K562 (cell line): ENCODE measurements at regions not wholly inside any gene's neighbourhood (a gene's known extent, or its start where the extent isn't known, plus 50 kb on each side); places are given as distances from the start of the nearest gene placed in this dataset.
A peak's percentile ranks its signal among the peaks of the same experiment; 100 is the strongest.

Experiments
- ATAC-seq: fragments of 200-7000 bp; cut with Tn5 transposase; 3 replicates; pipeline ENCODE4 v1.9.1; 2020; ENCODE audit warnings: moderate library complexity
- BruUV-seq: library from RNA; stranded (reverse); fragments of 400-500 nt; replicated peaks from 2 replicates; lab custom pipeline; 2021; lab: Mats Ljungman, UMichigan
- CTCF ChIA-PET: fragments of 300-600 bp; formaldehyde crosslinking; extraction: SDS; loops from one replicate; lab custom pipeline; 2021; ENCODE audit warnings: low intra/inter-chr PET ratio; lab: Yijun Ruan, JAX
- POLR2A ChIA-PET: fragments of 300-600, 350-650 bp; sonication (Branson Sonifier 250); formaldehyde crosslinking; extraction: SDS; loops from one replicate; lab custom pipeline; 2021; ENCODE audit warnings: antibody characterized with exemption, inconsistent platforms; lab: Yijun Ruan, JAX
- DNase-seq, 4 experiments: peaks; one replicate each; pipeline versions ENCODE4 v3.0.0 to v3.0.0-alpha.2; 2011 to 2018; ENCODE audit warnings: low spot score in 3 of 4, mixed read lengths in 3 of 4; ENCODE audit errors: extremely low read depth in 1 of 4
- FAIRE-seq: peaks from 2 replicates; lab custom pipeline; 2011; peaks lifted over from hg19 to GRCh38; lab: Jason Lieb, UNC
- H2AFZ ChIP-seq: 2 replicates; pipeline ENCODE4 v1.6.0; 2011; ENCODE audit warnings: low read depth, low read length, control low read depth, inconsistent platforms
- H3K27ac ChIP-seq: fragments of 200-600 bp; 3 replicates; pipeline ENCODE4 v1.8.0; 2011; ENCODE audit warnings: low read depth, mild to moderate bottlenecking, control low read depth, inconsistent platforms, low read length, moderate library complexity, mixed read lengths; ENCODE audit errors: extremely low read depth
- H3K27me3 ChIP-seq, 2 experiments: fragments of 300-600 bp in 1 of 2; 2 replicates in 1 of 2; 3 replicates in 1 of 2; pipeline versions ENCODE4 v1.6.0 to v1.8.0; 2011; ENCODE audit warnings: inconsistent platforms in 2 of 2, low read length in 2 of 2, mild to moderate bottlenecking in 1 of 2, mixed read lengths in 1 of 2, moderate library complexity in 1 of 2; ENCODE audit not compliant: control insufficient read depth in 2 of 2, insufficient read depth in 2 of 2
- H3K36me3 ChIP-seq: fragments of 300-600 bp; 3 replicates; pipeline ENCODE4 v1.8.0; 2011; ENCODE audit warnings: mild to moderate bottlenecking, low read length, inconsistent platforms; ENCODE audit not compliant: control insufficient read depth, insufficient read depth
- H3K4me1 ChIP-seq, 2 experiments: fragments of 200-600 bp in 1 of 2; replicated peaks in 1 of 2; 2 replicates in 1 of 2; 3 replicates in 1 of 2; pipeline versions ENCODE4 v1.5.1 to v1.8.0; 2011; ENCODE audit warnings: inconsistent platforms in 2 of 2, low read length in 2 of 2, mild to moderate bottlenecking in 1 of 2, mixed read lengths in 1 of 2, moderate library complexity in 1 of 2; ENCODE audit not compliant: control insufficient read depth in 2 of 2, insufficient read depth in 2 of 2
- H3K4me2 ChIP-seq: 2 replicates; pipeline ENCODE4 v1.6.1; 2011; ENCODE audit warnings: low read length, control low read depth, inconsistent platforms, mixed read lengths; ENCODE audit not compliant: insufficient read depth
- H3K4me3 ChIP-seq: fragments of 200-600 bp; sonication (generic), shearing (Covaris generic); 2 replicates; pipeline ENCODE4 v1.5.1; 2016; ENCODE audit warnings: control low read depth, inconsistent platforms
- H3K79me2 ChIP-seq: fragments of 200-600 bp; 3 replicates; pipeline ENCODE4 v1.8.0; 2011; ENCODE audit warnings: low read length, inconsistent platforms; ENCODE audit not compliant: control insufficient read depth, insufficient read depth
- H3K9ac ChIP-seq, 2 experiments: 2 replicates each; pipeline versions ENCODE4 v1.6.0 to v1.6.1; 2011; ENCODE audit warnings: low read depth in 2 of 2, low read length in 2 of 2, control low read depth in 1 of 2, inconsistent platforms in 1 of 2, mild to moderate bottlenecking in 1 of 2, mixed read lengths in 1 of 2; ENCODE audit not compliant: insufficient read depth in 1 of 2
- H3K9me1 ChIP-seq: one replicate; pipeline ENCODE4 v1.6.0; 2011; ENCODE audit warnings: inconsistent platforms, mild to moderate bottlenecking, low read length, moderate library complexity; ENCODE audit not compliant: control insufficient read depth, insufficient read depth
- H3K9me3 ChIP-seq: replicated peaks from 2 replicates; pipeline ENCODE4 v1.5.1; 2011; ENCODE audit warnings: low read depth, low read length, inconsistent platforms; ENCODE audit not compliant: control insufficient read depth, insufficient read depth
- H4K20me1 ChIP-seq: replicated peaks from 2 replicates; pipeline ENCODE4 v1.6.1; 2011; ENCODE audit warnings: low read length, inconsistent platforms, mixed read lengths; ENCODE audit not compliant: control insufficient read depth, insufficient read depth
- ADNP ChIP-seq: fragments of 200-800 bp; sonication (Bioruptor generic); IDR thresholded peaks from 2 replicates; pipeline ENCODE4 v1.6.1; 2016; ENCODE audit warnings: missing genetic modification characterization, missing compliant biosample characterization
- DDX20 ChIP-seq: fragments of 450-650 bp; IDR thresholded peaks from 2 replicates; pipeline ENCODE4 v1.6.1; 2016; ENCODE audit warnings: missing genetic modification characterization, low read depth, mild to moderate bottlenecking, missing compliant biosample characterization, moderate library complexity
- DPF2 ChIP-seq: fragments of 450-650 bp; IDR thresholded peaks from 2 replicates; pipeline ENCODE4 v1.6.1; 2016
- EP300 ChIP-seq: IDR thresholded peaks from 2 replicates; pipeline ENCODE4 v1.6.1; 2012; ENCODE audit warnings: low read length, improper control_type of control experiment
- FOS ChIP-seq: IDR thresholded peaks from 3 replicates; pipeline ENCODE4 v1.6.1; 2011; ENCODE audit not compliant: insufficient read length; ENCODE audit errors: extremely low read depth
- FOSL1 ChIP-seq: fragments of 200-800 bp; sonication (Bioruptor generic); conservative IDR thresholded peaks from 2 replicates; pipeline ENCODE4 v1.6.1; 2016; ENCODE audit warnings: missing genetic modification characterization, missing compliant biosample characterization
- FOXK2 ChIP-seq, 2 experiments: fragments of 450-650 bp; IDR thresholded peaks in 1 of 2; conservative IDR thresholded peaks in 1 of 2; 2 replicates each; pipeline ENCODE4 v1.6.1; 2016; ENCODE audit warnings: low read depth in 2 of 2, mild to moderate bottlenecking in 1 of 2
- HDAC2 ChIP-seq: fragments of 450-650 bp; IDR thresholded peaks from 2 replicates; pipeline ENCODE4 v1.6.1; 2016; ENCODE audit warnings: mild to moderate bottlenecking
- MCM2 ChIP-seq: fragments of 450-650 bp; IDR thresholded peaks from 2 replicates; pipeline ENCODE4 v1.6.1; 2017; ENCODE audit warnings: low read depth, mild to moderate bottlenecking
- MED1 ChIP-seq: sonication (generic); formaldehyde crosslinking; IDR thresholded peaks from 2 replicates; pipeline ENCODE4 v1.8.1; 2023; ENCODE audit warnings: missing genetic modification reagents, borderline replicate concordance
- MEIS2 ChIP-seq: fragments of 450-650 bp; IDR thresholded peaks from 2 replicates; pipeline ENCODE4 v1.6.1; 2014; ENCODE audit warnings: mild to moderate bottlenecking; ENCODE audit not compliant: partially characterized antibody
- MTA2 ChIP-seq: fragments of 450-650 bp; IDR thresholded peaks from 2 replicates; pipeline ENCODE4 v1.6.1; 2016; ENCODE audit warnings: low read depth
- NCOR1 ChIP-seq: fragments of 450-650 bp; IDR thresholded peaks from 2 replicates; pipeline ENCODE4 v1.6.1; 2016; ENCODE audit warnings: mild to moderate bottlenecking, moderate library complexity
- PHB2 ChIP-seq: fragments of 450-650 bp; IDR thresholded peaks from 2 replicates; pipeline ENCODE4 v1.6.1; 2017; ENCODE audit warnings: low read depth
- SMARCA4 ChIP-seq: fragments of 450-650 bp; IDR thresholded peaks from 2 replicates; pipeline ENCODE4 v1.6.1; 2016
- SOX6 ChIP-seq: fragments of 450-650 bp; IDR thresholded peaks from 2 replicates; pipeline ENCODE4 v1.6.1; 2014; ENCODE audit warnings: mild to moderate bottlenecking
- STAT5A ChIP-seq: IDR thresholded peaks from 2 replicates; pipeline ENCODE4 v1.6.1; 2012; ENCODE audit warnings: low read length, inconsistent platforms, borderline replicate concordance
- TEAD4 ChIP-seq, 2 experiments: sonication (generic) in 1 of 2; formaldehyde crosslinking in 1 of 2; IDR thresholded peaks; 2 replicates each; pipeline versions ENCODE4 v1.6.1 to v1.8.0; 2012 to 2022; ENCODE audit warnings: borderline replicate concordance in 1 of 2, inconsistent platforms in 1 of 2, low read length in 1 of 2, mild to moderate bottlenecking in 1 of 2, missing genetic modification reagents in 1 of 2
- ZEB2 ChIP-seq: fragments of 450-650 bp; IDR thresholded peaks from 2 replicates; pipeline ENCODE4 v1.6.1; 2016
- ZFP36 ChIP-seq: fragments of 150-350 bp; IDR thresholded peaks from 2 replicates; pipeline ENCODE4 v1.6.1; 2018; ENCODE audit warnings: low read length, low read depth; ENCODE audit not compliant: partially characterized antibody
- ZNF217 ChIP-seq: sonication (generic); formaldehyde crosslinking; IDR thresholded peaks from 2 replicates; pipeline ENCODE4 v1.8.0; 2022; ENCODE audit warnings: mild to moderate bottlenecking, missing genetic modification reagents
- ZNF436 ChIP-seq: fragments of 250-450, 450-650 bp; sonication (Bioruptor Pico); formaldehyde crosslinking; IDR thresholded peaks from 2 replicates; pipeline ENCODE4 v1.7.0; 2020; ENCODE audit warnings: mild to moderate bottlenecking
- WGBS: fragments of 100-300 bp; shearing (Covaris generic); methylation state at CpG from one replicate; pipeline ENCODE4 v1.1.6; 2016; ENCODE audit warnings: low coverage, mixed read lengths; ENCODE audit not compliant: insufficient coverage; ENCODE audit errors: missing lambda C conversion rate; 5-methylcytosine and 5-hydroxymethylcytosine counted together
- in situ Hi-C: fragments of 300-500 bp; cut with MboI; formaldehyde crosslinking; loops from 4 replicates; pipeline ENCODE4 v1.15.0; 2018; ENCODE audit warnings: inconsistent platforms, mixed read lengths
- intact Hi-C: fragments of 100-400 bp; cut with micrococcal nuclease; formaldehyde crosslinking; loops from 2 replicates; pipeline ENCODE4 v1.14.2; 2022
- TF ChIP-seq, protein P1 (sequence below): fragments of 250-450 bp; sonication (Bioruptor Pico); IDR thresholded peaks from 2 replicates; pipeline ENCODE4 v1.5.0; 2020; ENCODE audit warnings: mild to moderate bottlenecking
- TF ChIP-seq, protein P2 (sequence below), 2 experiments: fragments of 200-800 bp in 1 of 2; sonication (Bioruptor generic) in 1 of 2; sonication (generic) in 1 of 2; formaldehyde crosslinking in 1 of 2; IDR thresholded peaks in 1 of 2; conservative IDR thresholded peaks in 1 of 2; 2 replicates each; pipeline versions ENCODE4 v1.5.0 to v1.6.1; 2016 to 2020; ENCODE audit warnings: missing compliant biosample characterization in 1 of 2, missing genetic modification characterization in 1 of 2, missing genetic modification reagents in 1 of 2

DNA sequence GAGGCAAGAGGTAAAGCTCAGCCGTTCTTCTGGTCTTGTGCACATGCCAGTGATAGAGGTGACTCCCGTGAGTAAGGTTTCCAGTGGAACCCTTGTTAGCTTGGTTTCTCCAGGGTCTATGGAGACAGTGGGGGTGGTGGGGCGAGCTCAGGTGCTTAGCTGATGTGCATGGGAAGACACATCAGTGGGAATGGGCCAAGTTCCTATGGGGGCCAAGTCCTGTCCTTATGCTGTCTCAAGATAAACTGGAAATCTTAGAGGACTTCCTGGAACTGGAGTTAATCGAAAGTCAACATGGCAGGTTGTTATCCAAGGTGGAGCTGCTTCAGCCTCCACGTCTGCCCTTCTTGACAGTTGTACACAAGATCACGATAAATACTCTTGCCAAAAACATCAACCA, 130.1 kb upstream of the TMEM18 start:
- 2% methylated on average over 6 of the region's 6 CpGs for WGBS
- ChIA-PET CTCF (no interaction called here), POLR2A (interaction anchor here (0.5 kb wide), 1 partner anchor 838 kb away, joined by 4 read pairs; no protein-coding TSS in a partner anchor)
- intact Hi-C loops, result no loop called here
- no peaks in the 10 kb centered on the region; the same call in 1 of the 2 replicates for H3K9me3 ChIP-seq
- H3K79me2 ChIP-seq, result no peaks in the 10 kb centered on the region
- in situ Hi-C loops, result no loop called here
- no peaks in the 10 kb centered on the region for H3K9me1 ChIP-seq
- H3K36me3 ChIP-seq, result no peaks in the 10 kb centered on the region
- no TSS peak for BruUV-seq
- no peak overlapping the region; the same call in 2 of the 3 replicates for H3K27ac ChIP-seq
- DNase-seq, result peak in 3 of 4 experiments; percentile 15 to 49 (median 35)
- peaks cover 0 to 9% of the 10 kb centered on the region in 2 experiments; a peak in 3 of 5 replicates for H3K4me1 ChIP-seq
- peak overlapping the region; percentile 60 for H3K4me2 ChIP-seq
- H4K20me1 ChIP-seq, result no peaks in the 10 kb centered on the region
- ATAC-seq, result peak; percentile 75
- peak; percentile 86 for FAIRE-seq
- H3K27me3 ChIP-seq, result no peaks in the 10 kb centered on the region
- peak overlapping the region; percentile 76; the same call in 1 of the 2 replicates for H2AFZ ChIP-seq
- no peak overlapping the region for H3K4me3 ChIP-seq
- no peak overlapping the region for H3K9ac ChIP-seq
- TF ChIP-seq ADNP (no peak), FOXK2 (conservative IDR thresholded peaks at IDR 0.05 in 1 of 2, IDR thresholded peaks at IDR 0.05 in 1 of 2; ENCODE audit: low read depth in 2 of 2) (peak in 1 of 2 experiments; percentile 61; a peak in 1 of 4 replicates), SMARCA4 (peak; percentile 65; the same call in 1 of the 2 replicates), ZNF217 (CRISPR knock-in tag) (no peak), HDAC2 (0 out of 2 replicates have a peak, but pooled peaks have one; percentile 23), ZEB2 (peak; percentile 61; the same call in 1 of the 2 replicates), ZFP36 (peak; percentile 63), MEIS2 (peak; percentile 53), MTA2 (peak; percentile 72), TEAD4 (IDR thresholded peaks at IDR 0.05; ENCODE audit: low read length) (peak; percentile 79; the same call in 1 of the 2 replicates), TEAD4 (CRISPR knock-in tag; IDR thresholded peaks at IDR 0.05; ENCODE audit: borderline replicate concordance) (no peak), MCM2 (no peak), ZNF436 (CRISPR knock-in tag) (no peak), FOS (no peak), DDX20 (tag) (no peak), MED1 (CRISPR knock-in tag) (no peak), PHB2 (peak; percentile 54; the same call in 1 of the 2 replicates), FOSL1 (tag) (no peak), EP300 (peak; percentile 76), SOX6 (peak; percentile 35; the same call in 1 of the 2 replicates), NCOR1 (peak; percentile 73), STAT5A (peak; percentile 93), DPF2 (peak; percentile 59)
- TF ChIP-seq, protein P1, sequence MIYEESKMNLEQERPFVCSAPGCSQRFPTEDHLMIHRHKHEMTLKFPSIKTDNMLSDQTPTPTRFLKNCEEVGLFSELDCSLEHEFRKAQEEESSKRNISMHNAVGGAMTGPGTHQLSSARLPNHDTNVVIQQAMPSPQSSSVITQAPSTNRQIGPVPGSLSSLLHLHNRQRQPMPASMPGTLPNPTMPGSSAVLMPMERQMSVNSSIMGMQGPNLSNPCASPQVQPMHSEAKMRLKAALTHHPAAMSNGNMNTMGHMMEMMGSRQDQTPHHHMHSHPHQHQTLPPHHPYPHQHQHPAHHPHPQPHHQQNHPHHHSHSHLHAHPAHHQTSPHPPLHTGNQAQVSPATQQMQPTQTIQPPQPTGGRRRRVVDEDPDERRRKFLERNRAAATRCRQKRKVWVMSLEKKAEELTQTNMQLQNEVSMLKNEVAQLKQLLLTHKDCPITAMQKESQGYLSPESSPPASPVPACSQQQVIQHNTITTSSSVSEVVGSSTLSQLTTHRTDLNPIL (CRISPR knock-in tag), result no peak
- TF ChIP-seq, protein P2, sequence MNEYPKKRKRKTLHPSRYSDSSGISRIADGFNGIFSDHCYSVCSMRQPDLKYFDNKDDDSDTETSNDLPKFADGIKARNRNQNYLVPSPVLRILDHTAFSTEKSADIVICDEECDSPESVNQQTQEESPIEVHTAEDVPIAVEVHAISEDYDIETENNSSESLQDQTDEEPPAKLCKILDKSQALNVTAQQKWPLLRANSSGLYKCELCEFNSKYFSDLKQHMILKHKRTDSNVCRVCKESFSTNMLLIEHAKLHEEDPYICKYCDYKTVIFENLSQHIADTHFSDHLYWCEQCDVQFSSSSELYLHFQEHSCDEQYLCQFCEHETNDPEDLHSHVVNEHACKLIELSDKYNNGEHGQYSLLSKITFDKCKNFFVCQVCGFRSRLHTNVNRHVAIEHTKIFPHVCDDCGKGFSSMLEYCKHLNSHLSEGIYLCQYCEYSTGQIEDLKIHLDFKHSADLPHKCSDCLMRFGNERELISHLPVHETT (CRISPR knock-in tag; conservative IDR thresholded peaks at IDR 0.05 in 1 of 2, IDR thresholded peaks at IDR 0.05 in 1 of 2), result no peak
